ENCODE measurements at regions not wholly inside any gene's neighbourhood (a gene's known extent, or its start where the extent isn't known, plus 50 kb on each side); places are given as distances from the start of the nearest gene placed in this dataset.

DNA sequence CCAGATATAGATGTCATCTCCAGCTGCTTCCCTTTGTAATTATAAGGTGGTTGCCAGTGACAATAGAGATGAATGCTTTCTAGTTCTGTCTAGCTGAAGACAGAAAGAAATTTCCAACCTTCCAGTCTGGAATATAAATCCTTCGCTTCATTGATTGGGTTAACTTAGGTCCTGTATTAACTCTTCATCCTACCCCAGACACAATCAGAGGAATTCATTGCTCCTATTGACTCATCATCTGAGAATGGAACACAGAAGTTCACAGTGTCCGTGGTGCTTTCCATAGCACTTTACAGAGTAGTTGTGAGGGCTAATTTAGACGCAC is 241.4 kb downstream of the NFKBIZ start:
- DNase-seq = no peak
- Histone ChIP-seq H3K27me3 (no peaks in the 10 kb centered on the region), H3K4me1 (no peaks in the 10 kb centered on the region), H3K27ac (no peak overlapping the region), H3K4me3 (no peak overlapping the region), H3K9me3 (no peaks in the 10 kb centered on the region), H3K36me3 (ENCODE audit: low read depth, missing control alignments) (no peaks in the 10 kb centered on the region)
- TF ChIP-seq, protein P1, sequence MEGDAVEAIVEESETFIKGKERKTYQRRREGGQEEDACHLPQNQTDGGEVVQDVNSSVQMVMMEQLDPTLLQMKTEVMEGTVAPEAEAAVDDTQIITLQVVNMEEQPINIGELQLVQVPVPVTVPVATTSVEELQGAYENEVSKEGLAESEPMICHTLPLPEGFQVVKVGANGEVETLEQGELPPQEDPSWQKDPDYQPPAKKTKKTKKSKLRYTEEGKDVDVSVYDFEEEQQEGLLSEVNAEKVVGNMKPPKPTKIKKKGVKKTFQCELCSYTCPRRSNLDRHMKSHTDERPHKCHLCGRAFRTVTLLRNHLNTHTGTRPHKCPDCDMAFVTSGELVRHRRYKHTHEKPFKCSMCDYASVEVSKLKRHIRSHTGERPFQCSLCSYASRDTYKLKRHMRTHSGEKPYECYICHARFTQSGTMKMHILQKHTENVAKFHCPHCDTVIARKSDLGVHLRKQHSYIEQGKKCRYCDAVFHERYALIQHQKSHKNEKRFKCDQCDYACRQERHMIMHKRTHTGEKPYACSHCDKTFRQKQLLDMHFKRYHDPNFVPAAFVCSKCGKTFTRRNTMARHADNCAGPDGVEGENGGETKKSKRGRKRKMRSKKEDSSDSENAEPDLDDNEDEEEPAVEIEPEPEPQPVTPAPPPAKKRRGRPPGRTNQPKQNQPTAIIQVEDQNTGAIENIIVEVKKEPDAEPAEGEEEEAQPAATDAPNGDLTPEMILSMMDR (IDR thresholded peaks at IDR 0.05) = no peak
- TF ChIP-seq POLR2A (IDR thresholded peaks at IDR 0.05) = no peak
- 89 to 95% methylated on average over 3 of the region's 3 CpGs for WGBS, 2 donors
- intact Hi-C loops (cut with DNase I; ENCODE audit: low total_unique reads) = no loop called here

DNA sequence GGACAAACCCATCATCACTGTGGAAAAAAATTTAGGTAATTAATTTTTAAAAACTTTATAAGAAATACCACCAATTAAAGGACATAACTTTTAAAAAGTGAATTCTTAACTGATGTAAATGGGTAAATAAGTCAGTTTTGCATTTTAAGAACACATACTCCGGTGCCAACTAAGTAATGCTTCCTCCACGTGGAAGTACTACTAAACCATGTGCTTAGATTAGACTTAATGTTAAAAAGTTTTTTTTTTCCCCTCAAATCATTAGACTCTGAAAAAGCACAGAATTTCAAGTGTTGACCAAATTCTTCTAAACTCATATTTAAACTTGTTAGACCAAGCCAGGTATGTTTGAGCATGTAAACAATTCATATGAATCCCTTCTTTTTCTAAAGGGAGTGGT is 242.0 kb downstream of the NFKBIZ start:
- H3K27me3 ChIP-seq = no peaks in the 10 kb centered on the region
- no peak for DNase-seq
- no peak overlapping the region for H3K4me3 ChIP-seq
- H3K9me3 ChIP-seq = no peaks in the 10 kb centered on the region
- TF ChIP-seq, protein P1 (IDR thresholded peaks at IDR 0.05) = no peak
- TF ChIP-seq POLR2A (IDR thresholded peaks at IDR 0.05) = no peak
- 89 to 93% methylated on average over 2 of the region's 2 CpGs for WGBS, 2 donors
- H3K4me1 ChIP-seq = no peaks in the 10 kb centered on the region
- intact Hi-C loops (cut with DNase I; ENCODE audit: low total_unique reads) = no loop called here
- H3K36me3 ChIP-seq (ENCODE audit: low read depth, missing control alignments) = no peaks in the 10 kb centered on the region
- H3K27ac ChIP-seq = no peak overlapping the region

DNA sequence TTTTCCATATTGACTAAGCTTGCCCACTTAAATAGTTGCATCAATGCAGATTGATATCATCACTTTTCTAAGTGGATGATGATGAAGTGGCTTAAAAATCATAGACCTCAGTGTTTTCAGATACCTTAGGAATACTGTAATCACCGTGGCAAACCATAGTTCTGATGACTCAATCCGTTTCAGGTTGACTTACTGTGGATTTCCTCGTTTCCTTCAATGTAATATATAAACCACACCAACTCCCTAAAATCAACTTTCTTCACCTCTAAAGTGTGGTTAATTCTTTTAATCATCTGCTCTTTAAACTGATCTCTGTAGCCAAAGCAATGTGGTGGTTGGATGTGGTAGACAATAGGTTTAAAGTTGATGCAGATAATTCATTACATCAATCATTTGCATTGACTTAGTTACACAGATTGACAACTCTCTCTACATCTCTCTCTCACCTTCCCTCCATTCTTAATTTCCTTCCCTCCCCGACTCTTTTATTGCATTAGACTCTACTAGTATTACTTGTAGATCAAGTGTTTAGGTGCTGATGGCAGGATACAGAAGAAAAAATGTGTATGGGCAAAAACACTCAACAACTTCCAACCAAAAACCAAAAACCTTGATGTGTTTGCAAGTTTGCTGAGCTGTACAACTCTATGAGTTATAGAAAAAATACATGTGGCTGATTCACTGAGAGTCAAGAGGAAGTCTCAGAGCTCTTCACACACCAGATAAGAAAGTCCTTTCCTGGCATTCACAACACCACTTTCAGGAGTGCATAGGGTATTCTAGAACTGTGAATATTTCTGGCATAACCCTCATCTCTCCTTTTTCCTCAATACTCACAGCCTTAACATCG is 243.5 kb downstream of the NFKBIZ start:
- DNase-seq = no peak

DNA sequence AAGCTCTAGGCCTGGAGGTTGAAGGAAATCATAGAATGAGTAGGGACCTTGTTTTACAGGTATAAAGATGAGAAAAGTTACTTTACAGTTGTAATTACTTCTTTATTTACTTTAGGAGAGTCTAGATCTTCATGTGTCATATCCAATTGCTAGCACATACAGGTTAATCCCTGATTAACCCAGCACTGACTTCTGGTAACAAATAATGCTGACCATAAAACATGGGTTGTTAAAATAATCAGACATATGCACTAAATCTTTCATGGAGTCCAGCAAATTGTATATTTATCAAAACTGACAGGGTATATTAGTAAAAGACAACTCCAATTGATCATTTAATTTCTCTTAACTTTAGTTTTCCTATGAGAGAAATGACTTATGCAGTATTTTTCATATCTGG is 245.2 kb downstream of the NFKBIZ start:
- intact Hi-C loops (cut with DNase I; ENCODE audit: low total_unique reads) = no loop called here
- TF ChIP-seq, protein P1 (IDR thresholded peaks at IDR 0.05) = no peak
- TF ChIP-seq POLR2A (IDR thresholded peaks at IDR 0.05) = no peak
- Histone ChIP-seq H3K27me3 (no peaks in the 10 kb centered on the region), H3K9me3 (no peaks in the 10 kb centered on the region), H3K4me3 (no peak overlapping the region), H3K27ac (no peak overlapping the region), H3K36me3 (ENCODE audit: low read depth, missing control alignments) (no peaks in the 10 kb centered on the region), H3K4me1 (no peaks in the 10 kb centered on the region)
- no peak for DNase-seq

More for the DNA sequence above, 243.5 kb downstream of the NFKBIZ start:
- intact Hi-C loops (cut with DNase I; ENCODE audit: low total_unique reads) = no loop called here
- 81 to 84% methylated on average over 5 of the region's 5 CpGs for WGBS, 2 donors
- Histone ChIP-seq H3K27me3 (no peaks in the 10 kb centered on the region), H3K4me1 (no peaks in the 10 kb centered on the region), H3K36me3 (ENCODE audit: low read depth, missing control alignments) (no peaks in the 10 kb centered on the region), H3K4me3 (no peak overlapping the region), H3K9me3 (no peaks in the 10 kb centered on the region), H3K27ac (no peak overlapping the region)
- TF ChIP-seq POLR2A (IDR thresholded peaks at IDR 0.05) = no peak
- TF ChIP-seq, protein P1 (IDR thresholded peaks at IDR 0.05) = no peak

DNA sequence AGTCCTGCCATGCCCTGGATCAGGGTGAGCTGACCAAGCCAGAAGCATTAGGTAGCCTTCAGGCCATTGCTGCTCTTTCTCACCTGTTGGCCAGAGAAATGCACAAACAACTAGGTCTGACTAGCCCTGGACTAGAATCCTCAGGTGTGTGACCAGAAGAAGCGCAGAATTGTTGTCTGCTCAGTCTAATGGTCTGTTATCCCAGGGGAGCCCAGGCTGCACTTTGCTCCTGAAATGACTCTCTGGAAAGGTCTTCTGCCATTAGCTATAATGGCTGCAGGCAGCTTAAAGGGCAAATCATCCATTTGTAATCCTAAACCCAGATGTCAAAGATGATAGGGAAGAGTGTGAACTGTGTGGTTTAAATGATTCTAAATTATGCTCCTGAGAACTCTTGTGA is 246.1 kb downstream of the NFKBIZ start:
- no peaks in the 10 kb centered on the region for H3K36me3 ChIP-seq (ENCODE audit: low read depth, missing control alignments)
- H3K27me3 ChIP-seq = no peaks in the 10 kb centered on the region
- WGBS, 2 donors = 100% methylated on average over 1 of the region's 1 CpG; no CpG with 5 or more reads in 1 of the 2 donors
- H3K27ac ChIP-seq = no peak overlapping the region
- no peak overlapping the region for H3K4me3 ChIP-seq
- no peaks in the 10 kb centered on the region for H3K4me1 ChIP-seq
- no peaks in the 10 kb centered on the region for H3K9me3 ChIP-seq
- DNase-seq = no peak
- intact Hi-C loops (cut with DNase I; ENCODE audit: low total_unique reads) = no loop called here
- TF ChIP-seq, protein P1 (IDR thresholded peaks at IDR 0.05) = no peak
- no peak for TF ChIP-seq POLR2A (IDR thresholded peaks at IDR 0.05)
